Breast epithelium (tissue), 3 donors: ENCODE measurements at regions not wholly inside any gene's neighbourhood (a gene's known extent, or its start where the extent isn't known, plus 50 kb on each side); places are given as distances from the start of the nearest gene placed in this dataset.

Source experiments
- POLR2A ChIP-seq: fragments of 450-650 bp; IDR thresholded peaks from one replicate; pipeline ENCODE4 v1.6.1; 2016; ENCODE audit warnings: antibody characterized with exemption, mild to moderate bottlenecking, moderate library complexity
- POLR2AphosphoS5 ChIP-seq, 3 donors: sonication (generic); formaldehyde crosslinking; IDR thresholded peaks; one replicate each; pipeline ENCODE4 v1.6.1; 2017; ENCODE audit warnings: antibody characterized with exemption in 3 of 3
- TF ChIP-seq, protein P1 (sequence below), 3 donors: fragments of 450-650 bp; IDR thresholded peaks; one replicate each; pipeline ENCODE4 v1.5.1; 2016 to 2017; ENCODE audit warnings: antibody characterized with exemption in 3 of 3, mild to moderate bottlenecking in 3 of 3, moderate library complexity in 3 of 3

GRCh38 chr5:4981608-4982007 lies 158.5 kb upstream of the ADAMTS16 start:
- TF ChIP-seq, protein P1, sequence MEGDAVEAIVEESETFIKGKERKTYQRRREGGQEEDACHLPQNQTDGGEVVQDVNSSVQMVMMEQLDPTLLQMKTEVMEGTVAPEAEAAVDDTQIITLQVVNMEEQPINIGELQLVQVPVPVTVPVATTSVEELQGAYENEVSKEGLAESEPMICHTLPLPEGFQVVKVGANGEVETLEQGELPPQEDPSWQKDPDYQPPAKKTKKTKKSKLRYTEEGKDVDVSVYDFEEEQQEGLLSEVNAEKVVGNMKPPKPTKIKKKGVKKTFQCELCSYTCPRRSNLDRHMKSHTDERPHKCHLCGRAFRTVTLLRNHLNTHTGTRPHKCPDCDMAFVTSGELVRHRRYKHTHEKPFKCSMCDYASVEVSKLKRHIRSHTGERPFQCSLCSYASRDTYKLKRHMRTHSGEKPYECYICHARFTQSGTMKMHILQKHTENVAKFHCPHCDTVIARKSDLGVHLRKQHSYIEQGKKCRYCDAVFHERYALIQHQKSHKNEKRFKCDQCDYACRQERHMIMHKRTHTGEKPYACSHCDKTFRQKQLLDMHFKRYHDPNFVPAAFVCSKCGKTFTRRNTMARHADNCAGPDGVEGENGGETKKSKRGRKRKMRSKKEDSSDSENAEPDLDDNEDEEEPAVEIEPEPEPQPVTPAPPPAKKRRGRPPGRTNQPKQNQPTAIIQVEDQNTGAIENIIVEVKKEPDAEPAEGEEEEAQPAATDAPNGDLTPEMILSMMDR (IDR thresholded peaks at IDR 0.05) = no peak
- TF ChIP-seq POLR2AphosphoS5 (IDR thresholded peaks at IDR 0.05) = no peak
- TF ChIP-seq POLR2A = no peak
